ENCODE measurements at regions not wholly inside any gene's neighbourhood (a gene's known extent, or its start where the extent isn't known, plus 50 kb on each side); places are given as distances from the start of the nearest gene placed in this dataset.
"Not testable (repeated sequence)": the region's sequence is repeated elsewhere in the genome, so short reads cannot be mapped to it uniquely, and the experiment has no call there.

- DNase-seq, result no peak
Observed at GRCh38 chr2:234181121-234181520, 130.6 kb downstream of the SPP2 start.

- no peak for DNase-seq
Observed at GRCh38 chr2:234179031-234179363, 128.5 kb downstream of the SPP2 start.

- no peak for DNase-seq
Observed at GRCh38 chr2:234178330-234179030, 128.0 kb downstream of the SPP2 start.

GRCh38 chr2:234175649-234176048 lies 125.1 kb downstream of the SPP2 start:
- no peak for DNase-seq

- DNase-seq, result no peak
Observed at GRCh38 chr2:234174742-234175141, 124.2 kb downstream of the SPP2 start.

GRCh38 chr2:234172532-234172931 lies 122.0 kb downstream of the SPP2 start:
- DNase-seq, result no peak

GRCh38 chr2:234172066-234172465 lies 121.6 kb downstream of the SPP2 start:
- no peak for DNase-seq

GRCh38 chr2:234171666-234172065 lies 121.2 kb downstream of the SPP2 start:
- no peak for DNase-seq

- DNase-seq, result no peak
Observed at GRCh38 chr2:234169674-234170073, 119.2 kb downstream of the SPP2 start.

GRCh38 chr2:234168605-234169570 lies 118.4 kb downstream of the SPP2 start:
- DNase-seq, result not testable (repeated sequence)

GRCh38 chr2:234166531-234166930 lies 116.0 kb downstream of the SPP2 start:
- no peak for DNase-seq

GRCh38 chr2:234165421-234165820 lies 114.9 kb downstream of the SPP2 start:
- no peak for DNase-seq

- DNase-seq, result no peak
Observed at GRCh38 chr2:234164493-234165413, 114.3 kb downstream of the SPP2 start.

- no peak for DNase-seq
Observed at GRCh38 chr2:234163510-234164045, 113.1 kb downstream of the SPP2 start.

- DNase-seq, result no peak
Observed at GRCh38 chr2:234162861-234163260, 112.4 kb downstream of the SPP2 start.

GRCh38 chr2:234161932-234162331 lies 111.4 kb downstream of the SPP2 start:
- no peak for DNase-seq

- no peak for DNase-seq
Observed at GRCh38 chr2:234158812-234159211, 108.3 kb downstream of the SPP2 start.

GRCh38 chr2:234157817-234158588 lies 107.5 kb downstream of the SPP2 start:
- DNase-seq, result no peak

- DNase-seq, result no peak
Observed at GRCh38 chr2:234156326-234156725, 105.8 kb downstream of the SPP2 start.

- not testable (repeated sequence) for DNase-seq
Observed at GRCh38 chr2:234152835-234153234, 102.3 kb downstream of the SPP2 start.

GRCh38 chr2:234147335-234147861 lies 96.9 kb downstream of the SPP2 start:
- DNase-seq, result no peak
